SU-DHL-6 (cell line): ENCODE measurements at regions not wholly inside any gene's neighbourhood (a gene's known extent, or its start where the extent isn't known, plus 50 kb on each side); places are given as distances from the start of the nearest gene placed in this dataset.
"Not testable (repeated sequence)": the region's sequence is repeated elsewhere in the genome, so short reads cannot be mapped to it uniquely, and the experiment has no call there.

Source experiments
- CTCF ChIP-seq: fragments of 200-600 bp; sonication (generic); IDR thresholded peaks from one replicate; pipeline ENCODE4 v1.5.1; 2017; ENCODE audit warnings: antibody characterized with exemption, mild to moderate bottlenecking, low read length, moderate library complexity; ENCODE audit not compliant: insufficient read depth, poor library complexity, severe bottlenecking
- EZH2phosphoT487 ChIP-seq: fragments of 200-600 bp; sonication (generic), shearing (Covaris generic); conservative IDR thresholded peaks from 2 replicates; pipeline ENCODE4 v1.6.1; 2018; ENCODE audit warnings: mild to moderate bottlenecking, antibody characterized with exemption, low read length, moderate library complexity, mixed read lengths

- not testable (repeated sequence) for TF ChIP-seq EZH2phosphoT487, CTCF
Observed at GRCh38 chr16:88182967-88183881, 199.5 kb upstream of the ZNF469 start.
